Liver (tissue), 8 donors: ENCODE measurements at regions not wholly inside any gene's neighbourhood (a gene's known extent, or its start where the extent isn't known, plus 50 kb on each side); places are given as distances from the start of the nearest gene placed in this dataset.

Experiments used
- DNase-seq: peaks from one replicate; pipeline ENCODE4 v3.0.0-alpha.2; 2017; ENCODE audit warnings: low spot score
- H3K27ac ChIP-seq, 2 donors: one replicate each; pipeline ENCODE4 v1.7.0; 2013; ENCODE audit warnings: inconsistent platforms in 2 of 2, low read length in 2 of 2, control low read depth in 1 of 2, low read depth in 1 of 2, mild to moderate bottlenecking in 1 of 2
- H3K27me3 ChIP-seq, 4 donors: one replicate each; pipeline versions ENCODE4 v1.6.1 to v1.7.0; 2013; ENCODE audit warnings: low read length in 3 of 4, inconsistent platforms in 1 of 4, mild to moderate bottlenecking in 1 of 4, moderate library complexity in 1 of 4; ENCODE audit not compliant: control insufficient read depth in 4 of 4, insufficient read depth in 4 of 4
- H3K36me3 ChIP-seq, 4 donors: one replicate each; pipeline versions ENCODE4 v1.6.1 to v1.7.0; 2013; ENCODE audit warnings: low read length in 3 of 4, mild to moderate bottlenecking in 3 of 4, low read depth in 1 of 4, moderate library complexity in 1 of 4; ENCODE audit not compliant: control insufficient read depth in 4 of 4, insufficient read depth in 3 of 4
- H3K4me1 ChIP-seq, 4 donors: one replicate each; pipeline versions ENCODE4 v1.6.1 to v1.7.0; 2013; ENCODE audit warnings: low read length in 3 of 4, mild to moderate bottlenecking in 3 of 4, moderate library complexity in 1 of 4; ENCODE audit not compliant: control insufficient read depth in 4 of 4, insufficient read depth in 4 of 4
- H3K4me3 ChIP-seq, 3 donors: one replicate each; pipeline versions ENCODE4 v1.6.1 to v1.7.0; 2013; ENCODE audit warnings: low read length in 3 of 3, control low read depth in 1 of 3, low read depth in 1 of 3, mild to moderate bottlenecking in 1 of 3
- H3K9ac ChIP-seq, 2 donors: one replicate each; pipeline ENCODE4 v1.7.0; 2013; ENCODE audit warnings: low read length in 2 of 2, mild to moderate bottlenecking in 2 of 2, moderate library complexity in 2 of 2, control low read depth in 1 of 2, low read depth in 1 of 2
- H3K9me3 ChIP-seq, 4 donors: one replicate each; pipeline versions ENCODE4 v1.6.1 to v1.7.0; 2013; ENCODE audit warnings: low read length in 3 of 4; ENCODE audit not compliant: control insufficient read depth in 4 of 4
- EGR1 ChIP-seq, 2 donors: IDR thresholded peaks; 2 replicates each; pipeline ENCODE4 v1.6.1; 2016 to 2018; ENCODE audit warnings: antibody characterized with exemption in 2 of 2, low read depth in 2 of 2
- FOXA2 ChIP-seq: IDR thresholded peaks from 2 replicates; pipeline ENCODE4 v1.6.1; 2016; ENCODE audit warnings: antibody characterized with exemption
- HNF4A ChIP-seq, 2 donors: conservative IDR thresholded peaks; 2 replicates each; pipeline ENCODE4 v1.6.1; 2016; ENCODE audit warnings: antibody characterized with exemption in 2 of 2, mild to moderate bottlenecking in 2 of 2
- HNF4G ChIP-seq: IDR thresholded peaks from 2 replicates; pipeline ENCODE4 v1.6.1; 2016; ENCODE audit warnings: antibody characterized with exemption
- JUND ChIP-seq, 2 donors: IDR thresholded peaks; 2 replicates each; pipeline ENCODE4 v1.6.1; 2016; ENCODE audit warnings: antibody characterized with exemption in 2 of 2
- NR2F2 ChIP-seq: IDR thresholded peaks from 2 replicates; pipeline ENCODE4 v1.6.1; 2016; ENCODE audit warnings: antibody characterized with exemption
- RAD21 ChIP-seq, 2 donors: IDR thresholded peaks; 2 replicates each; pipeline ENCODE4 v1.6.1; 2016; ENCODE audit warnings: antibody characterized with exemption in 2 of 2, mild to moderate bottlenecking in 2 of 2
- RXRA ChIP-seq, 2 donors: IDR thresholded peaks; 2 replicates each; pipeline ENCODE4 v1.6.1; 2017 to 2018; ENCODE audit warnings: antibody characterized with exemption in 2 of 2, mild to moderate bottlenecking in 1 of 2
- SP1 ChIP-seq: IDR thresholded peaks from 2 replicates; pipeline ENCODE4 v1.6.1; 2018; ENCODE audit warnings: antibody characterized with exemption, mild to moderate bottlenecking
- TAF1 ChIP-seq: conservative IDR thresholded peaks from 2 replicates; pipeline ENCODE4 v1.6.1; 2016; ENCODE audit warnings: antibody characterized with exemption, mild to moderate bottlenecking
- YY1 ChIP-seq: IDR thresholded peaks from 2 replicates; pipeline ENCODE4 v1.6.1; 2016; ENCODE audit warnings: antibody characterized with exemption, mild to moderate bottlenecking
- WGBS: extraction: QIAGEN DNeasy Blood & Tissue Kit; methylation state at CpG from one replicate; pipeline ENCODE4 v1.1.7; 2013; 5-methylcytosine and 5-hydroxymethylcytosine counted together
- TF ChIP-seq, protein P1 (sequence below): IDR thresholded peaks from 2 replicates; pipeline ENCODE4 v1.6.1; 2016; ENCODE audit warnings: antibody characterized with exemption
- TF ChIP-seq, protein P2 (sequence below): IDR thresholded peaks from 2 replicates; pipeline ENCODE4 v1.6.1; 2016; ENCODE audit warnings: antibody characterized with exemption
- TF ChIP-seq, protein P3 (sequence below): IDR thresholded peaks from 2 replicates; pipeline ENCODE4 v1.6.1; 2016; ENCODE audit warnings: antibody characterized with exemption
- TF ChIP-seq, protein P4 (sequence below): IDR thresholded peaks from 2 replicates; pipeline ENCODE4 v1.6.1; 2016; ENCODE audit warnings: antibody characterized with exemption, mild to moderate bottlenecking
- TF ChIP-seq, protein P5 (sequence below): fragments of 150-350 bp; IDR thresholded peaks from 2 replicates; pipeline ENCODE4 v1.5.1; 2017; ENCODE audit warnings: improper control_type of control experiment, low read depth, low read length; ENCODE audit not compliant: missing input control
- donor health status: healthy.
- donor health status: healthy.
- donor health status: healthy.
- donor health status: healthy.
- donor health status: healthy.

DNA sequence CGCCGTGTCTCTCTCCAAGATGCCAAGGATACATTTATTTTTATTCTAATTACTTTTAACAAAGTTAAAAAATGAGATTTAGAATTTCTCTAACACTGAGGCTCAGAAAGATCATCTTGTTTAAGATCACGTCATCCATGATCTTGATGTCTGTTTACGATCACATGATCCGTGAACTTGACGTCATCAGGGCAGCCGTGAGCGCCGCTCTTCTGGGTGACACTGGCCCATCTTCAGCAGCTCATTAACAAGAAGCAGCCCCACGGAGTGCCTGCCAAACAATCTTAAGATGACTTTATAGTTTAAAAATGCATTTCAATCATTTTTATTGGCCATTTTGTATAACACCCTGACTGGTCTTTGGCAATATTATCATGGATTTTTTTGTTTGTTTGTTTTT lies 291.1 kb upstream of the PRKCQ start:
- no peak for DNase-seq
- no peaks in the 10 kb centered on the region for H3K27me3 ChIP-seq
- no peaks in the 10 kb centered on the region for H3K4me1 ChIP-seq
- H3K9me3 ChIP-seq, result no peaks in the 10 kb centered on the region
- TF ChIP-seq YY1 (no peak), NR2F2 (no peak), SP1 (no peak), EGR1 (IDR thresholded peaks at IDR 0.05; ENCODE audit: low read depth in 2 of 2) (no peak), TAF1 (no peak), RAD21 (IDR thresholded peaks at IDR 0.05) (no peak), RXRA (IDR thresholded peaks at IDR 0.05) (no peak), HNF4G (no peak), JUND (IDR thresholded peaks at IDR 0.05) (no peak), HNF4A (conservative IDR thresholded peaks at IDR 0.05) (no peak), FOXA2 (no peak)
- TF ChIP-seq, protein P1, sequence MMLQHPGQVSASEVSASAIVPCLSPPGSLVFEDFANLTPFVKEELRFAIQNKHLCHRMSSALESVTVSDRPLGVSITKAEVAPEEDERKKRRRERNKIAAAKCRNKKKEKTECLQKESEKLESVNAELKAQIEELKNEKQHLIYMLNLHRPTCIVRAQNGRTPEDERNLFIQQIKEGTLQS, result no peak
- TF ChIP-seq, protein P2, sequence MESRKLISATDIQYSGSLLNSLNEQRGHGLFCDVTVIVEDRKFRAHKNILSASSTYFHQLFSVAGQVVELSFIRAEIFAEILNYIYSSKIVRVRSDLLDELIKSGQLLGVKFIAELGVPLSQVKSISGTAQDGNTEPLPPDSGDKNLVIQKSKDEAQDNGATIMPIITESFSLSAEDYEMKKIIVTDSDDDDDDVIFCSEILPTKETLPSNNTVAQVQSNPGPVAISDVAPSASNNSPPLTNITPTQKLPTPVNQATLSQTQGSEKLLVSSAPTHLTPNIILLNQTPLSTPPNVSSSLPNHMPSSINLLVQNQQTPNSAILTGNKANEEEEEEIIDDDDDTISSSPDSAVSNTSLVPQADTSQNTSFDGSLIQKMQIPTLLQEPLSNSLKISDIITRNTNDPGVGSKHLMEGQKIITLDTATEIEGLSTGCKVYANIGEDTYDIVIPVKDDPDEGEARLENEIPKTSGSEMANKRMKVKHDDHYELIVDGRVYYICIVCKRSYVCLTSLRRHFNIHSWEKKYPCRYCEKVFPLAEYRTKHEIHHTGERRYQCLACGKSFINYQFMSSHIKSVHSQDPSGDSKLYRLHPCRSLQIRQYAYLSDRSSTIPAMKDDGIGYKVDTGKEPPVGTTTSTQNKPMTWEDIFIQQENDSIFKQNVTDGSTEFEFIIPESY, result no peak
- TF ChIP-seq, protein P3, sequence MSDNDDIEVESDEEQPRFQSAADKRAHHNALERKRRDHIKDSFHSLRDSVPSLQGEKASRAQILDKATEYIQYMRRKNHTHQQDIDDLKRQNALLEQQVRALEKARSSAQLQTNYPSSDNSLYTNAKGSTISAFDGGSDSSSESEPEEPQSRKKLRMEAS, result no peak
- TF ChIP-seq, protein P4, sequence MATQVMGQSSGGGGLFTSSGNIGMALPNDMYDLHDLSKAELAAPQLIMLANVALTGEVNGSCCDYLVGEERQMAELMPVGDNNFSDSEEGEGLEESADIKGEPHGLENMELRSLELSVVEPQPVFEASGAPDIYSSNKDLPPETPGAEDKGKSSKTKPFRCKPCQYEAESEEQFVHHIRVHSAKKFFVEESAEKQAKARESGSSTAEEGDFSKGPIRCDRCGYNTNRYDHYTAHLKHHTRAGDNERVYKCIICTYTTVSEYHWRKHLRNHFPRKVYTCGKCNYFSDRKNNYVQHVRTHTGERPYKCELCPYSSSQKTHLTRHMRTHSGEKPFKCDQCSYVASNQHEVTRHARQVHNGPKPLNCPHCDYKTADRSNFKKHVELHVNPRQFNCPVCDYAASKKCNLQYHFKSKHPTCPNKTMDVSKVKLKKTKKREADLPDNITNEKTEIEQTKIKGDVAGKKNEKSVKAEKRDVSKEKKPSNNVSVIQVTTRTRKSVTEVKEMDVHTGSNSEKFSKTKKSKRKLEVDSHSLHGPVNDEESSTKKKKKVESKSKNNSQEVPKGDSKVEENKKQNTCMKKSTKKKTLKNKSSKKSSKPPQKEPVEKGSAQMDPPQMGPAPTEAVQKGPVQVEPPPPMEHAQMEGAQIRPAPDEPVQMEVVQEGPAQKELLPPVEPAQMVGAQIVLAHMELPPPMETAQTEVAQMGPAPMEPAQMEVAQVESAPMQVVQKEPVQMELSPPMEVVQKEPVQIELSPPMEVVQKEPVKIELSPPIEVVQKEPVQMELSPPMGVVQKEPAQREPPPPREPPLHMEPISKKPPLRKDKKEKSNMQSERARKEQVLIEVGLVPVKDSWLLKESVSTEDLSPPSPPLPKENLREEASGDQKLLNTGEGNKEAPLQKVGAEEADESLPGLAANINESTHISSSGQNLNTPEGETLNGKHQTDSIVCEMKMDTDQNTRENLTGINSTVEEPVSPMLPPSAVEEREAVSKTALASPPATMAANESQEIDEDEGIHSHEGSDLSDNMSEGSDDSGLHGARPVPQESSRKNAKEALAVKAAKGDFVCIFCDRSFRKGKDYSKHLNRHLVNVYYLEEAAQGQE, result no peak
- TF ChIP-seq, protein P5, sequence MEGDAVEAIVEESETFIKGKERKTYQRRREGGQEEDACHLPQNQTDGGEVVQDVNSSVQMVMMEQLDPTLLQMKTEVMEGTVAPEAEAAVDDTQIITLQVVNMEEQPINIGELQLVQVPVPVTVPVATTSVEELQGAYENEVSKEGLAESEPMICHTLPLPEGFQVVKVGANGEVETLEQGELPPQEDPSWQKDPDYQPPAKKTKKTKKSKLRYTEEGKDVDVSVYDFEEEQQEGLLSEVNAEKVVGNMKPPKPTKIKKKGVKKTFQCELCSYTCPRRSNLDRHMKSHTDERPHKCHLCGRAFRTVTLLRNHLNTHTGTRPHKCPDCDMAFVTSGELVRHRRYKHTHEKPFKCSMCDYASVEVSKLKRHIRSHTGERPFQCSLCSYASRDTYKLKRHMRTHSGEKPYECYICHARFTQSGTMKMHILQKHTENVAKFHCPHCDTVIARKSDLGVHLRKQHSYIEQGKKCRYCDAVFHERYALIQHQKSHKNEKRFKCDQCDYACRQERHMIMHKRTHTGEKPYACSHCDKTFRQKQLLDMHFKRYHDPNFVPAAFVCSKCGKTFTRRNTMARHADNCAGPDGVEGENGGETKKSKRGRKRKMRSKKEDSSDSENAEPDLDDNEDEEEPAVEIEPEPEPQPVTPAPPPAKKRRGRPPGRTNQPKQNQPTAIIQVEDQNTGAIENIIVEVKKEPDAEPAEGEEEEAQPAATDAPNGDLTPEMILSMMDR, result no peak
- no peak overlapping the region for H3K9ac ChIP-seq
- H3K27ac ChIP-seq, result no peak overlapping the region
- 85% methylated on average over 10 of the region's 10 CpGs for WGBS
- H3K36me3 ChIP-seq, result no peaks in the 10 kb centered on the region
- H3K4me3 ChIP-seq, result no peak overlapping the region
